ENCODE measurements at regions not wholly inside any gene's neighbourhood (a gene's known extent, or its start where the extent isn't known, plus 50 kb on each side); places are given as distances from the start of the nearest gene placed in this dataset.

DNA sequence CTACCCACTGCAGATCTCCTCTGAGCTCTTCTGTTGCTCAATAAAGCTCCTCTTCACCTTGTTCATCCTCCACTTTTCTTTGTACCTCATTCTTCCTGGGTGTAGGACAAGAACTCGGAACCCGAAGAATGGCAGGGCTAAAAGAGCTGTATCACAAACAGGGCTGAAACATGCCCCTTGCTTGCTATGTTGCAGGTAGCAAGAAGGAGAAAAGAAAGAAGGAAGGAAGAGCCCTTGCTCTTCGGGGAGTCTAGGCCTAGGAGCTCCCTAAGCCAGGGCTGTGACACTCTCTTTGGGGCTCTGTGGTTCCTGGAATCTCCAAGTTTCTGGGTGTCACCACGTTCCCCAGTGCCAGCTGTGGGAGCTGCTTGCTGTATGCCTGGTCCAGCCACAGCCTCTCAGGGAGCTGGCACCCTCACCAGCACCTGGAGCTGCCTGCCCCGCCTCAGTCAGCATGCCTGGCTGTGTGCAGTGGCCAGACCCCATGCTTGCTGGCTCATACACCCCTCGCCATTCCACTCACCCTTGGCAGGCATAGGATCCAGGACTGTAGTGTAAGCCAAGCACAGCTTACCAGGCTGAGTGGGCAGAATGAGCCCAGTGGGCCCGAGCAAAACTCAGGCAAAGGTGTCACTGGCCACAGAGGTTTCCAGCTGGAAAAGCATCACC lies 274.8 kb upstream of the ADRA1B start:
- TF ChIP-seq, protein P1, sequence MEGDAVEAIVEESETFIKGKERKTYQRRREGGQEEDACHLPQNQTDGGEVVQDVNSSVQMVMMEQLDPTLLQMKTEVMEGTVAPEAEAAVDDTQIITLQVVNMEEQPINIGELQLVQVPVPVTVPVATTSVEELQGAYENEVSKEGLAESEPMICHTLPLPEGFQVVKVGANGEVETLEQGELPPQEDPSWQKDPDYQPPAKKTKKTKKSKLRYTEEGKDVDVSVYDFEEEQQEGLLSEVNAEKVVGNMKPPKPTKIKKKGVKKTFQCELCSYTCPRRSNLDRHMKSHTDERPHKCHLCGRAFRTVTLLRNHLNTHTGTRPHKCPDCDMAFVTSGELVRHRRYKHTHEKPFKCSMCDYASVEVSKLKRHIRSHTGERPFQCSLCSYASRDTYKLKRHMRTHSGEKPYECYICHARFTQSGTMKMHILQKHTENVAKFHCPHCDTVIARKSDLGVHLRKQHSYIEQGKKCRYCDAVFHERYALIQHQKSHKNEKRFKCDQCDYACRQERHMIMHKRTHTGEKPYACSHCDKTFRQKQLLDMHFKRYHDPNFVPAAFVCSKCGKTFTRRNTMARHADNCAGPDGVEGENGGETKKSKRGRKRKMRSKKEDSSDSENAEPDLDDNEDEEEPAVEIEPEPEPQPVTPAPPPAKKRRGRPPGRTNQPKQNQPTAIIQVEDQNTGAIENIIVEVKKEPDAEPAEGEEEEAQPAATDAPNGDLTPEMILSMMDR (conservative IDR thresholded peaks at IDR 0.05; ENCODE audit: low read depth, low read length): no peak
- no peak overlapping the region for H3K4me3 ChIP-seq (ENCODE audit: low read length)
- DNase-seq (ENCODE audit: low read depth): no peak

DNA sequence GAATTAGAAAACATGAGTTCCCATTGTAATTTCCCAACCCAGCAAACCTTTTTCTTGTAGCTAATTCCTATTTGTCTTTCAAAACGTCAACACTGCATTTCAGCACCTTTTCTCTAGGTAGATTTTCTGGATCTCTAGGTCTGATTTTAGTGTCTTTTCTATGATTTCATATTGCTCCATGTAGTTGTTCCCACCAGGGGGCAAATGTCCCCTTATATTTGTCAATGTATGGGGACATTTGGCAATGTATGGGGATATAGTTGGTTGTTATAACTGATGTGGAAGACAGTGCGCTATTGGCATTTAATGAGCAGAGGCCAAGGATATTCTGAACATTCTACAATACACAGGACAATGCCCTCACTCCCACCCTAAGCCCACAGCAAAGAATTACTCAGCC lies 273.9 kb upstream of the ADRA1B start:
- DNase-seq (ENCODE audit: low read depth): no peak
- TF ChIP-seq, protein P1 (conservative IDR thresholded peaks at IDR 0.05; ENCODE audit: low read depth, low read length): peak; percentile 26

GRCh38 chr5:159644053-159644452 lies 272.2 kb upstream of the ADRA1B start:
- TF ChIP-seq, protein P1 (conservative IDR thresholded peaks at IDR 0.05; ENCODE audit: low read depth, low read length): no peak
- H3K4me3 ChIP-seq (ENCODE audit: low read length): no peak overlapping the region
- DNase-seq (ENCODE audit: low read depth): no peak

More for the DNA sequence above, 273.9 kb upstream of the ADRA1B start:
- H3K4me3 ChIP-seq (ENCODE audit: low read length): no peak overlapping the region

DNA sequence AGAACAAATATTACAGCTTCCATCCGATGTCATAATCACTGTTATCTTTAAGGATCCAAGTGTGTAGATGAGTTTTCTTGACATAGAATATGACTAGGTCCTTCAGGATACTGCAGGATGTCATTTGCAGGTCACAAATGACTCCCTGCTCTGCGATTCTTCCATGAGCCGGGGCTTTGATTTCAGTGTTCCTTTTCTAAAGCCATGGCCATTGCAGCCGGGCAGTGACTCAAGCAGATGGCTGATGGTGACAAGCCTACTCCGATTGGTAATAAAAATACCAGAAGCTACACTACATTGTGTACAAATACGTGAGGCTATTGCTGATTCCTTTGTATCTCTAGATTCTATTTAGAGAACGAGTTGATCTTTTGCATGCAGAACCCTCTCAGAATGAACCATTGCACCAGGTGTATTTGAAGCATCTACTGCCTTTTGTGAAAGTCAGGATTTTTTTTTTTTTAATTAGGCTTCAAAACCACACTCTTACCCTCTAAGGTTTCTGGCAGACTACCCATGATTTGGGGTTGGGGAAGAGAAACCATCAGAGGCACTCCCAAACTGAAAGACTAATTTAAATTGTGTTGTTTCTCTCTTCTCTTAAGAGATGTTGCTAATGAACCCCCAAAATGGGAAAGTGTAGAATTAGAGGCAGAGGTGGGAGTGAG lies 271.0 kb upstream of the ADRA1B start:
- TF ChIP-seq, protein P1 (conservative IDR thresholded peaks at IDR 0.05; ENCODE audit: low read depth, low read length): no peak
- no peak overlapping the region for H3K4me3 ChIP-seq (ENCODE audit: low read length)
- DNase-seq (ENCODE audit: low read depth): no peak

DNA sequence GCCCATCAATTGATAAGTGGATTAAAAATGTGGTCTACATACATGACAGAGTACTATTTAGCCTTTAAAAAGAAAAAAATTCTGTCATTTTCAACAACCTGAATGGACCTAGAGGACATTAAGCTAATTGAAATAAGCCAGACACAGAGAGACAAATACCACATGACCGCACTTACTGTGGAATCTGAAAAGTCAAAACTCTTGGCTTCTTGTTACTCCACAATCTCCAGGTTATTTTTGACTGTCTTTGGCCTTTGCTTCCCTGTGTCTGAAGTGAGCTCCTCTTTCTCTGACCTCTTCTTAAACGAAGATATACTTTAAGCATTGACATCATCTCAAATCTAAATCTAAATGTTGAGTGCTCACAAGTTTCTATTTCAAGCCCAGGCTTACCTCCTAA lies 265.5 kb upstream of the ADRA1B start:
- H3K4me3 ChIP-seq (ENCODE audit: low read length): no peak overlapping the region
- TF ChIP-seq, protein P1 (conservative IDR thresholded peaks at IDR 0.05; ENCODE audit: low read depth, low read length): no peak
- no peak for DNase-seq (ENCODE audit: low read depth)

DNA sequence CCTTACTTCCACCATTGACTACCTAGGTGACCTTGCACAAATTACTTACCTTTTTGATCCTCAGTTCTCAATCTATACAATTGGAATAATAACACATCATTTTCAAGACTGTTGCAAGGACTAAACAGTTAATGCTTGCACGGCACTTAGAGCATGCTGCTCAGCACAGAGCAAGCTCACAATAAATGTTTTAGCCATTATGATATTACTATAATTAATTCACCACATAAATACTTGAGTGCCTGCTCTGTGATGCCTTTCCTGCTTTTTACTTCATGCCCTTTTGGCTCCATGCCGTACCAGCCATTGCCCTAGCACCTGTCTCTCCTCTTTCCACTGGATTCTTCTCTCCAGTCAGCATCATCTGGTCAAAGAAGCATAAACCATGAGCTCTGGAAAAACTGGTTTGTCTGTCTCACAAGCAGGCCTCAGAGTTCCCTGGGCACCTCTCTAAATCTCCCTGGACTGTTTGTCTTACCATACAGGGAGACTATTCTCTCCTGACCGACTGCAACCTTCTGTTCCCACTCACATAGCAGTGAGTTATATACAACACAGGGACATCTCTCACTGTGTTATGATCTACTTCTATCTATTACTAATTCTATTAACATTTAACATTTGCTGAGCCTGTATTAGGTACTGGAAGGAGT lies 260.4 kb upstream of the ADRA1B start:
- TF ChIP-seq, protein P1 (conservative IDR thresholded peaks at IDR 0.05; ENCODE audit: low read depth, low read length): no peak
- no peak overlapping the region for H3K4me3 ChIP-seq (ENCODE audit: low read length)
- DNase-seq (ENCODE audit: low read depth): no peak

All from retinal pigment epithelial cell (primary cell).